HG02938 (cell line): ENCODE measurements at regions not wholly inside any gene's neighbourhood (a gene's known extent, or its start where the extent isn't known, plus 50 kb on each side); places are given as distances from the start of the nearest gene placed in this dataset.
"Not testable (repeated sequence)": the region's sequence is repeated elsewhere in the genome, so short reads cannot be mapped to it uniquely, and the experiment has no call there.

Experiments
- ATAC-seq: cut with Tn5 transposase; IDR thresholded peaks from one replicate; pipeline ENCODE4 v1.9.1; 2021; ENCODE audit warnings: mild to moderate bottlenecking, moderate library complexity; ENCODE audit not compliant: unreplicated experiment

DNA sequence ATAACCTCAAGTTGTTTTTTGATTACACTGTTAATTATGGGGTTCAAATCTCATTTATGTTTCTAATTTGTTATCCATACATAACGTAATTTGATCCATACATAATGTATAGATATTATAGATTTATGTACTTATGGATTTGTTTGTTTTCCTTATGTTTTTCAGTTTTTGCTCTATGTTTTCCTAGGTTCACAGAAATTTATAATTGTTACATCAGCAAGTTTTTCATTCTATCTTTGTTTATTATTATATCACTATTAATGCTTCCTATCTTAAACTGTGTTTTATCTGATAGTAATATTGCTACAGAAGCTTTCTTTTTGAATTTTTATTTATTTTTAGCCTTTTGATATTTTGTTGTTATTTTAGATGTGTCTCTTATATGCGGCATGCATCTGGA lies 194.3 kb upstream of the SOX21 start:
- no peak for ATAC-seq

DNA sequence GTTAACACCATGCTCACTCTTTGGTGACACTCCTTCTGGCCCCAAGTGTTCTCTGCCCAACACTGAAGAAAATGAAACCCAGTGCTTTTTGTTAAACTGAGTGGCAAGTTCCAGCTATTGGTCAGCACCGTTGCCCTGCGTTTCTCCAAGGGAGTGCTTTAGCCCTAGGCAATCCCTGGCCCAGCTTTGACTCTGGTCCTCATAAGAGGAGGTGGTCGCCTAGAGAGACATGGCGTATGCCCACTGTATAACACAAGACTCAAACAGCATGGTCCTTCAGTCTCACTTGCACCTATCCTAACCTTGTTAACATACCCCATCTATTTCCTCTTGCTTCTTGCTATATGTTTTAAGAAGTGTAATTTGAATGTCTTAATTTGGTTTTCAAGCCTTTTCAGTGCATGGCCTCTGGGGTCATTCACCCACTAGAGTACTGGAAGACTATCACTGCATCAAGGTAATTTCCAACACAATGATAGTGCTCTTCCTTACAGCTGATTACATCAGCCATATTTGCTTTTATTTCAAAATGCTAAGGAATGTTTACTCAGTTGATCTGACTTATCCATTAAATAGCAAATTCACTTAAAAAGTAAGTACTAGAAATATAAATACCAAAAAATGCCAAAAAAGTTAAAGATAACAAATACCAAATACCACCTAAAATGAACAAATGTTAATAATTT lies 190.5 kb upstream of the SOX21 start:
- ATAC-seq, result no peak

DNA sequence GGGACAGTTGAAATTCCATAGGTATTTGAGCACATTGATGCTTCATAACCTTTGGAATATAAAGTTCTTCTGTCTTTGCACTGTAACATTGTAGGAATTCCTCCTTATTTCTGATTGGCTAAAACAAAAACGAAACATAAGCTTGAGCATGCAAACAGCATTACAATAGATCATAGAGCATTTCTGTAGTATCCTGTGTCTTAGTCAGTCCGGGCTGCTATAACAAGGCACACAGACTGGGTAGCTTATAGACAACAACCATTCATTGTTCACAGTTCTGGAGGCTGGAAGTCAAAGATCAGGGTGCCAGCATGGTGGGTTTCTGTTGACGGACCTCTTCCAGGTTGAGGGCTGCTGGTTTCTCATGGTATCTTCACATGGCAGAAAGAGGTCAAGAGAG lies 188.7 kb upstream of the SOX21 start:
- no peak for ATAC-seq

DNA sequence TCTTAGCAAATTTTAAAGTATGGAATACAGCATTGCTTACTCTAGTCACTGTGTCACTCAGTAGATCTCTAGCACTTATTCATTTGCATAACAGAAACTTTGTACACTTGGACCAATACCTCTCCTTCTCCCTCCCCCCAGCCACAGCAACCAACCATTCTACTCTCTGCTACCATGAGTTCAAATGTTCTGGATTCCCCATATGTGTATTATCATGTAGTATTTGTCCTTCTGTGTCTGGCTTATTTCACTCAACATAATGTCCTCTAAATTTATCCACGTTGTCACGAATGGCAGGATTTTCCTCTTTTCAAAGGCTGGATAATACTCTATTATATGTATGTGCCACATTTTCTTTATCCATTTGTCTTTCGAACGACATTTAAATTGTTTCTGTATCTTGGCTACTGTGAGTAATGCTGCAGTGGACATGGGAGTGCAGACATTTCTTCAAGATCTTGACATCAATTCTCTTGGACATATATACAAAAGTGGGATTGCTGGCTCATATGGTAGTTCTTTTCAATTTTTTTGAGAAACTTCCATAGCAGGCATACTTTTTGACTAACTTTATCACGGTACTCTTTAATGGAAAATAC lies 184.5 kb upstream of the SOX21 start:
- no peak for ATAC-seq

DNA sequence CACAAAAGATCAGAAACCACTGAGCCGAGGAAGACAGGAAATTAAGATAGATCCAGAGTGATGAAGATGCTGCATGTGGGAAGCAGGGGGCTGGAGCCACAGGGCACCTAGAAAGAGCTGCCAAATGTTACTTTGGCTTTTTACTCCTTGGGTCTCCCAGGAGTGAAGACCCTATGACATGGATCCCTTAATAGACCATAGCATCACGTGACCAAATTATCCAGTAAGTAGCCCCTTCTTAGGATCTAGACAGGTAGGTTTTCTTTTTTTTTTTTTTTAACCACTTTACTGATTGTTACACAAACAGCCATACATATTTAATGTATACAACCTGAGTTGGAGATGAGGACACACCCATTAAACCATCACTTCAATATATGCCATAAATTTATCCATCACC lies 183.9 kb upstream of the SOX21 start:
- no peak for ATAC-seq

DNA sequence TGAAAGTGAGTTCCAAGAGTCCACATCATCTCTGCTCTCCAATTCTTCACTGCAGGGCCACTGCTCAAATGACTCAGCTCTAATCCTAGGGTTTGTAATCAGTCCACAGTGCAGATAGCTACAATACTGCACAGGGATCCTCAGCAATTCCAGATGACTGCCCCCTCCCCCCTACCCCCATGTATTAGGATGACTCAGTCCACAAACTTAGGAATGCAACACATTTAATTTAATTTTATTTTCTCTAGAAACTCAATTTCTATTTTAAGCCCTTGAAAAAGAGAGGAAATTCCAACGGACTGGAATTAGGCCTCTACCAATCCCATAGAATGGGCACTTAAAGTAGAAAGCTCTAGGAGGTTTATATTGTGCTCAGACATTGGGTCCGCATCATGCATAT lies 173.8 kb upstream of the SOX21 start:
- ATAC-seq, result no peak

DNA sequence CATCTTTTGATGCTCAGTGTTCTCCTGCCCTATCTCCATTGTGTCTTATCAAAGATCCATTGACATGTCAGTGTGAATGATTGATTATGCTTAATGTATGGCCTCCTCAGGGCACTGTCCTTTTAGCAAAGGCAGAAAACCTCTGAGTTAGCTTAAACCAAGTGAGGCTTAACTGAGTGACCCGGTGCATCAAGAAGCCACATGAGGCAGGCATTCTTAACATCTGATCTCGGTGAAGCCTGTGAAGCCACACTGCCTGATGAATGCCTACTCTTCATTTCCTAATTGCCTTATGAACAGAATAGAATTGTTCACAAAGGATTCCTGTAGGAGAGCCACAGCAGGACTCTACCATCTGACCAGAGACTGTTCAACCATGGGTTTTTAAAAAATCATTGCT lies 168.1 kb upstream of the SOX21 start:
- no peak for ATAC-seq

DNA sequence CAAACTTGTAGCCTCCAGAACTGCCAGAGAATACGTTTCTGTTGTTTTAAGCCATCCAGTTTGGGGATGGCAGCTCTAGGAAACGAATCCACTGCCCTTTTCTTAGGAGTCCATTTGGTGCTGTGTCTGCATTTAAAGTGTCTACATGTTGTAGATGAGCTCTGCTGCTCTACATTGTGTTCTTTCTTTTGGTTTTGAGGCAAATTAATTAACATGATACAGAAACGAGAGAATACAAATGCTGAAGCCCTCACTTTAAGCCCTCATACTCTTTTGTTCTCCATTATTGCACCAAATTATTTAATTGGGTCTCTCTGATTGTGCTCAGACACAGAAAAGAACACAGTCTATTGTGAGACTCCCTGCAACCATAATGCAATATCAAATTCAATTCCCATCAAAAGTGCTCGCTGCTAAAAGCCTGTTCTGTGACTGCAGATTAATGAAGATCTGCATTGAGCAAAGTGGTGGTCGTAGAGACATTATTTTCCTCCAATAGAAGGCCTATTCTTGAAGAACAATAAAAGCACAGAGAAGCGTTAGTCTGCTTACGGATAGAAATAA lies 166.3 kb upstream of the SOX21 start:
- ATAC-seq, result no peak

DNA sequence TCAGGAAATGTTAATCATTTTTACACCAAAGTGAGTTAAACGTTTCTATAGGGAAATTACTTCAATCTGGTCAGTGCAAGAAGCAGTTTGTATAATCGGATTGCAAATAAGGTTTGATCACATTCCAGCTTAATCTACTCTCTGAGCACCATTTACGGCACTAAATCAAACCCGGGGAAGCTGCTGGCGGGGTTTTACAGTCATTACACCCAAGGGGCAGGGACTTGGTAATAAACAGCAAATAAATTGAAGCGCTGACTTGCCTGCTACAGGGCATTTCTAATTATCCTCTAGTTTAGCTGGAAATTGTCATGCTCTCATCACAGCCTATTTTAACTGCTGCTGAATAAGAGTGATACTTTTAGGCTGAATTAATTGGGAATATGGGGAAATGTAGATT lies 152.1 kb upstream of the SOX21 start:
- no peak for ATAC-seq

DNA sequence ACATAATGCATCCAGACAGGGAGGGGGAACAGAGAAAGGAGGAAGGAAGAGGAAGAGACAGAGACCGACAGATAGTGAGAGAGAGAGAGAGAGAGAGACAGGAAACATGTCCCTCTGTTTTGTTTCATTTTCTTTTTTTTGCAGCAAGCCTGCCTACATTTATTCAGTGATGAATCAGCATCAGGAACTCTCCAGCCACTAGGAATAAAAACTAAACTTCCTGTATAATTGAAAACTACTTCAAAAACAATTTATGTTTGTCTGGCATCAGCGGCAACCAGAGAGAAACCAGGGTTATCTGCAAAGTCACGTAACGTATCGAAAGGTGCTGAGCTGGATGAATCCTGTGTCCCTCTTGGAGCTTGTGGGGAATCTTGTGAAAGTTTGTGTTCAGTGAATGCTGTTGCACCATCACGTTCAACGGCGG lies 148.6 kb upstream of the SOX21 start:
- peak; percentile 61 for ATAC-seq

DNA sequence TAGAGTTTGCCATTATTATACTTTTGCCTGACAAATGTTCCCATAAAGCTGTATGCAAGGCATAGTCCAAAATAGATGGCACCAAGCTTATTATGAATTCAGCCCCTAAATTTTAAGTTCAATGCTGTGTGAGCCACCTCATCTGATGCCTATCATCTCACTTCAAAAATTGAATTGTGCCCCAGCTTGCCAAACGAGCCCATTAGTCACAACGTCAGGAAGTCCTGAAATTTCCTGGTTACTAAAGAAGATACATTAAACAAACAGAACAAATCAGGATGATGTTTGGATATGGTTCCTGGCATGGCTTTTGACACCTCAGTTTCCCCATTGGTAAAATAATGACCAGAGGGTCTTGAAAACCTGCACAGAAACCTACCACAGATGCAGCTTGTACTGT lies 147.5 kb upstream of the SOX21 start:
- no peak for ATAC-seq

DNA sequence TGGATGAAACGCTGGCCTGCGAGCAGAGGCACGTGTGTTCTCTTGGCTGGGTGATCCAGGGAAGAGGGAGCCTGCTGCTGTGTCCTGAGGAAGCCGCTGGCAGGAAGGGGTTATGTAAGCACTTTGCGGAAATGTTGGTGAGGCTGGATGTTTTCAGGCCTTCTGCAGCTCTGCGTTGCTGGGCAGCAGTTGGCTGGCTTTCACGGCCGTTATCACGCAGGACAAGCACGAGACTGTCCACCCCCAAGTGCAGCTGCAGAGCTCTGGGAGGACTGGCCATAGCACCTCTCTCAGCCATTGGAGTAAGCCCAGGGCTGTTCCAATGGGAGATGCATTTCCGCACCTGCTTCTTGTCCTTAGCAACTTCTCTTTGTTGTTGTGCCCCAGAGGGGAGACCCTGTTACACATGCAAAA lies 146.9 kb upstream of the SOX21 start:
- ATAC-seq, result no peak

DNA sequence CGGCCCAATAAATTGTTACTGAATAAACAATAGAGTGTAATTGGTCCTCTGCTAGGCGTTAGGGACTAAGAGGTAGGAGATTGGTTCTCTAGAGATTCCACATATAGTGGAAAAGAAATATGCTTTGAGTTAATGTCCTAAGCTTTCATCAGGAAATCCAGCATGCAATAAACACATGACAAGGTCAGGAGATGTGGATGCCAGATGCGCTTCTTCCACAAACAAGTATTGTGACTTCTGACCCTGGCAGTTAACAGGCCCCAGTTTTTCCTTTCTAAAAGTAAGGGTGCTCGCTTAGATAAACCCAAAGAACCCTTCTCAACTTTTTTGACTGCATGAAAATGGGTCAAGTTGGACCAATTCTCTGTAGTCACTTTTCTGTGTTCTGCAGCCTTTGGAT lies 146.5 kb upstream of the SOX21 start:
- no peak for ATAC-seq

DNA sequence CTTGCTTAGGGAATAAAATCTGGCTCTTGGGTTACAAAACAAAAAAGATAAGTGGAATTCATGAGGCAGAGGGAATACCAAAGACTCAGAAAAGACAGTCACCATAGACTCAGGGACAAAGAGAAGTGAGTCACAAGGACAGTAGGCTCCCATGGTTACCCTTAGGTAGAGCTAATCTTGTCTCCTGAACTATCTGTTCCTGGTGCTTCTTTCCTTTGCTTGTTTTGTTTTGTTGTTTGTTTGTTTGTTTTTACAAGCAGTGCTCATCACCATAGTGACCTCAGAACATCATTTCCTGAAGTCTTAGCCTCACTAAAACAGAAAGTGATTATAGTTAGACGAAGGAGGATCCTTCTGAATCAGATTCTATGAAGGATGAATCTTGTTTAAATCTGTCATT lies 142.3 kb upstream of the SOX21 start:
- no peak for ATAC-seq

DNA sequence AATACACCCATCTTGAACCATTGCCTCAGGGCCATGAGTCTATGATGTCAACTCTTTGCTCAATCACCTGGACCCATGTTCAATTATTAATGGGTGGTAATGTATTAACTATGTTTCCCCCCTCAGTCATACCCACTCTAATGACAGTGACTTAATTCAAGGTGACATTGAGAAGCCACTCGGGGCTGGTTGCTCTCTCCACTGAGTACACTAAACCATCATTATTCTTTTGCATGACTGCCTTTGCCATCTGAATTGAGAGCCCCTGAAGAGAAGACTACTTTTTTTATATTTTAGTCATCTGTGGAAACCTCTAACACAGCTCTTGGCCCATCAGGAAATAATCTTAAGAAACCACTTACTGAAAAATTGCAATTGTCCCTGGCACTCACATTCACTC lies 139.2 kb upstream of the SOX21 start:
- ATAC-seq, result no peak

DNA sequence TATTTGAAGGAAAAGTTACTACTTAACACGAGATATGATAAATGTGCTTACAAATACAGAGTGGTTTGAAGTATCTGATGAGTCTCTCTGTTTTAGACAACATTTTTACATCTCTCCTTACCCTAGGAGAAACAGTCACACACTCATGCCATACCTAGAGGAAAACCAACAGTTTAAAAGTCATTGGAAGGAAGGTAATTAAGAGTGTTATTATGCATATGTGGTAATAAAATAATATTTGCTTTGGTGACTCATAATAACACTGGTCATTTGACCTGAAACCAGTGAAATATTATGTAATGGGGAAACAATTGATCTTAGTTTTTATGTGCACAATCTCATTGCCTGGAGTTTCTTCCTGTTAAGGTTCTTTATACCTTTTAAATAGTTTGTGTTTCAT lies 136.9 kb upstream of the SOX21 start:
- no peak for ATAC-seq

DNA sequence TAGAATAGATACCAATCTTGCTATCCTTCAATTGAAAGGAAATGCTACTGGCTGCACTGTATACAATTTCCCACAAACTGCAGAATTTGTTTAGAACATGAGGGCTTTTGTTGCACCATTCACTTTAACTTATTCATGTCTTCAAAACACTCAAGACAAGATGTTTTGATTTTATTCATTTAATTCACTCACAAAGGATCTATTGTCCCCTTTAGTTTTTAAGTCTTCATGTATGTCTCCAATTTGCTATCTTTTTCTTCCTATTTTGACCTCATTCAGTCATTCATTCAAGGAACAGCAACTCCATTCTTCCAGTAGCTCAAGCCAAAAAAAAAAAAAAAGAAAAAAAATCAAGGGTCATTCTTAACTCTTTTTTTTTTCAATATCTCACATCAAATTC lies 130.6 kb upstream of the SOX21 start:
- no peak for ATAC-seq

DNA sequence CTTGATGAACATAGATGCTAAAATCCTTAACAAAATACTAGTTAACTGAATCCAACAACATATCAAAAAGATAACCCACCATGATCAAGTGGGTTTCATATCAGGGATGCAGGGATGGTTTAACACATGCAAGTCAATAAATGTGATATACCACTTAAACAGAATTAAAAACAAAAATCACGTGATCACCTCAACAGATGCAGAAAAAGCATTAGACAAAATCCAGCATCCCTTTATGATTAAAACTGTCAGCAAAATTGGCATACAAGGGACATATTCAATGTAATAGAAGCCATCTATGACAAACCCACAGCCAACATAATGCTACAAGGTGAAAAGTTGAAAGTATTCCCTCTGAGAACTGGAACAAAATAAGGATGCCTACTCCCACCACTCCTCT lies 124.7 kb upstream of the SOX21 start:
- not testable (repeated sequence) for ATAC-seq

DNA sequence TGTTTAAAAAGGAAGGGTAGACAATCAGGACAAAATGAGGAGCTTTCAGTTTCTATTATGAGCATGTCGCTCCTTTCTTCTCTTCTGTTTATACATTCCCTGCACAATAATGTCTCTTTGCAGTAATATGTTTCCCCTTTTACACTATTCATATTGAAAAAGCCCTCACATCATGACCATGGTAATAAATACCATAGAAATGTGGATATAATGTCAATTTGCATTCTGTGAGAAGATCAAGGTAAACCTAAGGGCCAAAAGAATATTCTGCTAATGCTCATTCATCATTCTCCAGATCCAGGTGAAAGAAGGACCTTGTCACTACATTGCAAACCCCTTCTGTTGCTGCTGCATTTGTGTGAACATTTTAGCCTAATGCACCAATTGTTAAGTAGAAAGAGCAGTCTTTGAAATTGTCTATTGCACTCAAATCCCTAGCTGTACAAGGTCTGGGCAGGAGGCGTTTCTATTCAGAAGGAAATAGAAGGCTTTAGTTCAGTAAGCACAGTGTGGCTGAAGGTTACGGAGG lies 117.6 kb upstream of the SOX21 start:
- ATAC-seq, result no peak

DNA sequence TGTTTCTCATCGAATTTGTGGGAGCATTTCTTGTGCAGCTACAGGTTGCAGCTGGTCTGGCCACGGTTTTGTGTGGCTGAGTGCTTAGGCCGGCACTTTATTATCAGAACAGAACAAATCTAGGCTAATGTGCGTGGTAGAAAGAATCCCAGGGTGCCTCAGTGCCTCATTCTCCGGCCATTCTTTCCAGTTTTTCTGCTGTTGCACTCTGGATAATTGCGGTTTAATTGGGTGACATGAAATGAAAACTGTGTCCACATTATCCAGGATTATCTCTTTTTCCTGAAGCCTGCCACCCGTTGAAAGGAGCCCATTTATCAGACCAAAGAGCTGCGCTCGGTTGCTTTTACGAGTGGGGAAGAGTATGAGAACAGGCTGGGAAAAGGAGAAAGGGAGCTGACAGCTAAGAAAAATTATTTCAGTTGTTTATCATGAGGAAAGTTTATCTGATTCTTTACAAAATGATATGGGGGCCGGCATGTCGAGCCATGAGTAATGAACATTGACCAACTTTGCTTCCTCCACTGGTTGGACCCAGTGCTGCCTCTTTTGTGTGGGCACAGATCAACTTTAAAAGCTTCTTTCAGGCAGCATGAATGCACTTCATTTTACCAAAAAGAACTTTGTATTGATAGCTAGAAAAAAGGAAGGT lies 117.0 kb upstream of the SOX21 start:
- no peak for ATAC-seq

DNA sequence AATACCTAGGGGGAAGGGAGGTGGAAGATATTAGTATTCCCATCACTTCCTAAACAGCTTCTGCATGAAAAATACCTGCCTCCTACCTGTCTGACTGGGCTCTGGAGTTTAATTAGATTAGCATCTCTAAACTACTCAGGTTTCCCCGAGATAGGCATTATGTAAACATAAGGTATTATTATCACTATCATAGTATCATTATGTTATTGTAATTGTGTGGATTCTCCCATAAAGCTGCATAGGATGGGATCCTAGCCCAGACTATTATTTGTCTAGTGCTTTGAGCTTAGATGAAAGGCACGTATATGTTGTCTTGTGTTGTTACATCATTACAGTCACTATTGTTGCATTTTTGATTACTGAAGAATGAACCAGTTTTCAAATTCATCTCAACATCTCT lies 115.2 kb upstream of the SOX21 start:
- no peak for ATAC-seq

DNA sequence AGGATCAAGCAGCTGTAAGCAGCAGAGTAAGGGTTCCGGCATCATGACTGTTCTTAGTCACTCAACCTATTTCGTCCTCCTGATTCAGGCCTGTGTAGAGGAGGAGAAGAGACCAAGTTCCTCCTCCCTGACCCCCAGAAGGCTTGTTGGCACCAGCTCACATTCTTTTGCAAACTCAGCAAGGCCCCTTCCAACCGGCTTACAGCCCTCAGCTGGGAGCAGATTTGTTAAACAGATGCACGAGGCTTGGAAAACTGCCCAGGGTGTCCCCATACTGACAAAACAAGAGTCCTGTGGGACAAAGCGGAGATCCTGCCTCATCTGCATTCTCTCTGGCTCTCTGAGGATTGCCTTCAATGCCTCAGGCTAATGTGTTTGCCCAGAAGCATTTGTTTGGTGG lies 113.2 kb upstream of the SOX21 start:
- ATAC-seq, result no peak
